ENCODE measurements at regions not wholly inside any gene's neighbourhood (a gene's known extent, or its start where the extent isn't known, plus 50 kb on each side); places are given as distances from the start of the nearest gene placed in this dataset.
A peak's percentile ranks its signal among the peaks of the same experiment; 100 is the strongest.

GRCh38 chr21:34192646-34193285 lies 119.4 kb downstream of the MRPS6 start:
- Histone ChIP-seq H3K9ac (ENCODE audit: low read length) (no peak overlapping the region), H3K9me3 (ENCODE audit: low read length) (no peaks in the 10 kb centered on the region), H3K36me3 (ENCODE audit: insufficient read depth, low read length) (peaks cover 3% of the 10 kb centered on the region)

DNA sequence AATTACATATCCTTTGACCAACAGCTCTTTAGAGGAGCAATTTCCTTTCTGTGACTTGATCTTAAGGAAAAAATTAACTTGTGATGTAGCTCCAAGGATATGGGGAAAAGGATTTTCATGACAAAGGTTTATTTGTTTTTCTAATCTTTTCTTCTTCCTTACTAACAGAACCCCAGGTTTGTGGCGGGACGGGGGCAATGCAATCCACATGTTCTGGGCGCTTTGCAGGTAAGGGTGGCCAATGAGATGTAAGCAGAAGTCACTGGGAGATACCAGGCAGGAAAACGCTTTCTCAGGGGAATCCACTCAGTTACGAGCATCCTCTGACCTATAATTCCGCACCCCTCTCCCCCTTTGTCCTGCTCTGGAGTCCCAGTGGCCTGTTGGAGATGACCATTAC lies 122.0 kb downstream of the MRPS6 start:
- no peak overlapping the region for H3K4me3 ChIP-seq (ENCODE audit: low read depth in 1 of 2, low read length in 2 of 2)
- no peak overlapping the region for H3K9ac ChIP-seq (ENCODE audit: low read length)
- no peak overlapping the region for H3K27ac ChIP-seq (ENCODE audit: low read depth, low read length)
- H3K27me3 ChIP-seq (ENCODE audit: control insufficient read depth in 1 of 2, insufficient read depth in 2 of 2, low read length in 2 of 2): no peaks in the 10 kb centered on the region
- no peaks in the 10 kb centered on the region for H3K36me3 ChIP-seq (ENCODE audit: insufficient read depth, low read length)
- no peaks in the 10 kb centered on the region for H3K9me3 ChIP-seq (ENCODE audit: low read length)
- H3K4me1 ChIP-seq (ENCODE audit: insufficient read depth, low read length): peaks cover 10% of the 10 kb centered on the region

More at GRCh38 chr21:34192646-34193285, 119.4 kb downstream of the MRPS6 start:
- H3K4me1 ChIP-seq (ENCODE audit: insufficient read depth, low read length): no peaks in the 10 kb centered on the region
- no peak overlapping the region for H3K4me3 ChIP-seq (ENCODE audit: low read depth in 1 of 2, low read length in 2 of 2)
- H3K27me3 ChIP-seq (ENCODE audit: control insufficient read depth in 1 of 2, insufficient read depth in 2 of 2, low read length in 2 of 2): no peaks in the 10 kb centered on the region
- no peak overlapping the region for H3K27ac ChIP-seq (ENCODE audit: low read depth, low read length)

DNA sequence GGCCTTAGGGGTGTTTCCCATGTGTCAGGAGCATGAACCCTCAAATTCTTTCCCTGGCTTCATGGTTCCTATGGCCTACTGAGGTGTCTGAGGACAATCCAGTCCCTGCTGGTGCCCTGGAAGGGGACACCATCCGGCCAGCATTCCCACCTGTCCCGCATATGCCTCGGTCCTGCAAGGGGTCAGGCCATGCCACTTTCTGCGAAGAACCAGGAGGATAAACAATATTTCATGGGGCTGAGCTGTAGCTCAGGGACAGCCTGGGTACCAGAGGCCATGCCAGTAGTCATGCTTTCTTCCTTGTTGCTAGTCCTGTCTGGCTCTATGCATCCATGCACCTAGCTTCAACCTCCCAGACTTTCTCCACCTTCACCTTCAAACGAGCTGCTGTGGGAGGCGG lies 123.6 kb downstream of the MRPS6 start:
- Histone ChIP-seq H3K4me1 (ENCODE audit: insufficient read depth, low read length) (peaks cover 19% of the 10 kb centered on the region), H3K9me3 (ENCODE audit: low read length) (no peaks in the 10 kb centered on the region), H3K4me3 (ENCODE audit: low read depth in 1 of 2, low read length in 2 of 2) (no peak overlapping the region), H3K9ac (ENCODE audit: low read length) (no peak overlapping the region), H3K27me3 (ENCODE audit: control insufficient read depth in 1 of 2, insufficient read depth in 2 of 2, low read length in 2 of 2) (no peaks in the 10 kb centered on the region), H3K36me3 (ENCODE audit: insufficient read depth, low read length) (no peaks in the 10 kb centered on the region), H3K27ac (ENCODE audit: low read depth, low read length) (no peak overlapping the region)

GRCh38 chr21:34197561-34197960 lies 124.2 kb downstream of the MRPS6 start:
- Histone ChIP-seq H3K4me1 (ENCODE audit: insufficient read depth, low read length) (peaks cover 23% of the 10 kb centered on the region), H3K9ac (ENCODE audit: low read length) (no peak overlapping the region), H3K27ac (ENCODE audit: low read depth, low read length) (no peak overlapping the region), H3K27me3 (ENCODE audit: control insufficient read depth in 1 of 2, insufficient read depth in 2 of 2, low read length in 2 of 2) (no peaks in the 10 kb centered on the region), H3K4me3 (ENCODE audit: low read depth in 1 of 2, low read length in 2 of 2) (no peak overlapping the region), H3K9me3 (ENCODE audit: low read length) (no peaks in the 10 kb centered on the region), H3K36me3 (ENCODE audit: insufficient read depth, low read length) (no peaks in the 10 kb centered on the region)

GRCh38 chr21:34198231-34199120 lies 125.1 kb downstream of the MRPS6 start:
- Histone ChIP-seq H3K27me3 (ENCODE audit: control insufficient read depth in 1 of 2, insufficient read depth in 2 of 2, low read length in 2 of 2) (no peaks in the 10 kb centered on the region), H3K9me3 (ENCODE audit: low read length) (no peaks in the 10 kb centered on the region), H3K36me3 (ENCODE audit: insufficient read depth, low read length) (no peaks in the 10 kb centered on the region), H3K4me1 (ENCODE audit: insufficient read depth, low read length) (peaks cover 31% of the 10 kb centered on the region), H3K4me3 (ENCODE audit: low read depth in 1 of 2, low read length in 2 of 2) (no peak overlapping the region), H3K9ac (ENCODE audit: low read length) (no peak overlapping the region), H3K27ac (ENCODE audit: low read depth, low read length) (no peak overlapping the region)

GRCh38 chr21:34199121-34199910 lies 125.9 kb downstream of the MRPS6 start:
- H3K4me1 ChIP-seq (ENCODE audit: insufficient read depth, low read length): peaks cover 39% of the 10 kb centered on the region
- no peak overlapping the region for H3K27ac ChIP-seq (ENCODE audit: low read depth, low read length)
- no peaks in the 10 kb centered on the region for H3K27me3 ChIP-seq (ENCODE audit: control insufficient read depth in 1 of 2, insufficient read depth in 2 of 2, low read length in 2 of 2)
- no peak overlapping the region for H3K9ac ChIP-seq (ENCODE audit: low read length)
- H3K9me3 ChIP-seq (ENCODE audit: low read length): no peaks in the 10 kb centered on the region
- no peaks in the 10 kb centered on the region for H3K36me3 ChIP-seq (ENCODE audit: insufficient read depth, low read length)
- H3K4me3 ChIP-seq (ENCODE audit: low read depth in 1 of 2, low read length in 2 of 2): no peak overlapping the region

- Histone ChIP-seq H3K4me1 (ENCODE audit: insufficient read depth, low read length) (peaks cover 50% of the 10 kb centered on the region), H3K4me3 (ENCODE audit: low read depth in 1 of 2, low read length in 2 of 2) (no peak overlapping the region), H3K9ac (ENCODE audit: low read length) (no peak overlapping the region), H3K36me3 (ENCODE audit: insufficient read depth, low read length) (no peaks in the 10 kb centered on the region), H3K27me3 (ENCODE audit: control insufficient read depth in 1 of 2, insufficient read depth in 2 of 2, low read length in 2 of 2) (no peaks in the 10 kb centered on the region), H3K9me3 (ENCODE audit: low read length) (no peaks in the 10 kb centered on the region), H3K27ac (ENCODE audit: low read depth, low read length) (no peak overlapping the region)
Measured at GRCh38 chr21:34200288-34200905, 127.0 kb downstream of the MRPS6 start.

- peaks cover 53% of the 10 kb centered on the region for H3K4me1 ChIP-seq (ENCODE audit: insufficient read depth, low read length)
- H3K9ac ChIP-seq (ENCODE audit: low read length): no peak overlapping the region
- no peaks in the 10 kb centered on the region for H3K27me3 ChIP-seq (ENCODE audit: control insufficient read depth in 1 of 2, insufficient read depth in 2 of 2, low read length in 2 of 2)
- peak overlapping the region in 1 of 2 donors; percentile 61 for H3K4me3 ChIP-seq (ENCODE audit: low read depth in 1 of 2, low read length in 2 of 2)
- H3K9me3 ChIP-seq (ENCODE audit: low read length): no peaks in the 10 kb centered on the region
- no peaks in the 10 kb centered on the region for H3K36me3 ChIP-seq (ENCODE audit: insufficient read depth, low read length)
- H3K27ac ChIP-seq (ENCODE audit: low read depth, low read length): no peak overlapping the region
Measured at GRCh38 chr21:34201001-34201400, 127.6 kb downstream of the MRPS6 start.

DNA sequence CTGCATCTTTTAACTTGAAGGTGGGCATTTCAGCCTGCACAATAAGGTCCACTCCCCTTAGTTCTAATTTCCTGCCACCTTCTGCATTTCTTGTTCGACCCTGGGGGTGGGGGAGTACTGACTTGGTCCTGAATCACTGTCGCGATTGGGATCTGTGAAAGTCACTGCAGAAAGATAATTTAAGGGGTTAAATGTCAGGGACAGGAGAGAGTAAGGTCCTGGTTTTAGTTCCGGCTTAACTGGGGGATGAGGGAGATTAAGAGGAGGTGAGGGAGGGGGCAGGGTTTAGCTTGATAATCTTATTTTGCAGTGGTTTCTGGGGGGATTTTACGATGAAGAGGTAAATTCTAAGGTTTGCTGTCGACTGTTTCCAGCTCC lies 128.1 kb downstream of the MRPS6 start:
- peak overlapping the region; percentile 9 to 61 for H3K4me3 ChIP-seq (ENCODE audit: low read depth in 1 of 2, low read length in 2 of 2)
- peak overlapping the region; percentile 77 for H3K27ac ChIP-seq (ENCODE audit: low read depth, low read length)
- H3K9me3 ChIP-seq (ENCODE audit: low read length): no peaks in the 10 kb centered on the region
- H3K4me1 ChIP-seq (ENCODE audit: insufficient read depth, low read length): peaks cover 58% of the 10 kb centered on the region
- H3K36me3 ChIP-seq (ENCODE audit: insufficient read depth, low read length): no peaks in the 10 kb centered on the region
- no peaks in the 10 kb centered on the region for H3K27me3 ChIP-seq (ENCODE audit: control insufficient read depth in 1 of 2, insufficient read depth in 2 of 2, low read length in 2 of 2)
- H3K9ac ChIP-seq (ENCODE audit: low read length): no peak overlapping the region

DNA sequence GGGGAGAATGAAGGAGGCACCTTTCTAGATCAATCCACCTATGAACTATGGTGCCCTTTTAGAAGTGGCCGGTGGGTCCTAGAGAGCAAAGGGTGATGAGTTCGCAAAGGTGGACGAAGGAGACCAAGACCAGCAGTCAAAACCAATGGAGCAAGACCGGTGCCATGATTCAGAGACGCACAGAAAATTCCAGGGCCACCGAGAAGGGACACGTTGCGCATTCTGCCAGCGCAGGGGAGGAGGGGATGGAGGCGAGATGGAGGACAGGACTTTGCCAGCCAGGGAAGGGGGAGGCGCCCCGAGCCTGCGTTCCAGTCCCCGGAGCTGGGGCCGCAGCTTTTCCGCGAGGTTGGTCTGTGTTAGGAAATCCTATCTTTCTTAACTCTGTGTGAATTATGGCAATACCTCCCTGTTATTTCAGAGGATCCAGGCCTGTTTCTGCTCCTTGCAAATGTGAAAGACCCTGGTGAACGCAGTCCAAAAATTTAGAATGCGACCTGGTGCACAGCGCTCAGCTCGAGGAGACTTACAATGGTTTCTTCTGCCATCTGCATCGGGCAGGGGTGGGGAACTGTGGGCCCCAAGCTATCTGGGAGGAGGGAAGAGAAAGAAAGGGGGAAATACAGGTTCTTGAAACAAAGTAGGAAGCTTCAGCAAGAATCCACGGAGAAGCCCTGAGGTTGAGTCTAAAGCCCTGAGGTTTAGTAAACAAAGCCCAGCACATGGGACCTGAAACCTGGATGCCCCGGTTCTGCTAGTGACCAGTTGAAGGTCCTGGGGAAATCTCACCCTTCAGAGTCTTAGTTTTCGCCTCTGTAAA lies 129.4 kb downstream of the MRPS6 start:
- no peaks in the 10 kb centered on the region for H3K27me3 ChIP-seq (ENCODE audit: control insufficient read depth in 1 of 2, insufficient read depth in 2 of 2, low read length in 2 of 2)
- peaks cover 58% of the 10 kb centered on the region for H3K4me1 ChIP-seq (ENCODE audit: insufficient read depth, low read length)
- H3K4me3 ChIP-seq (ENCODE audit: low read depth in 1 of 2, low read length in 2 of 2): peak overlapping the region; percentile 13 to 61
- no peaks in the 10 kb centered on the region for H3K36me3 ChIP-seq (ENCODE audit: insufficient read depth, low read length)
- H3K9ac ChIP-seq (ENCODE audit: low read length): peak overlapping the region; percentile 28
- peak overlapping the region; percentile 77 for H3K27ac ChIP-seq (ENCODE audit: low read depth, low read length)
- H3K9me3 ChIP-seq (ENCODE audit: low read length): no peaks in the 10 kb centered on the region
